ENCODE measurements at regions not wholly inside any gene's neighbourhood (a gene's known extent, or its start where the extent isn't known, plus 50 kb on each side); places are given as distances from the start of the nearest gene placed in this dataset.

DNA sequence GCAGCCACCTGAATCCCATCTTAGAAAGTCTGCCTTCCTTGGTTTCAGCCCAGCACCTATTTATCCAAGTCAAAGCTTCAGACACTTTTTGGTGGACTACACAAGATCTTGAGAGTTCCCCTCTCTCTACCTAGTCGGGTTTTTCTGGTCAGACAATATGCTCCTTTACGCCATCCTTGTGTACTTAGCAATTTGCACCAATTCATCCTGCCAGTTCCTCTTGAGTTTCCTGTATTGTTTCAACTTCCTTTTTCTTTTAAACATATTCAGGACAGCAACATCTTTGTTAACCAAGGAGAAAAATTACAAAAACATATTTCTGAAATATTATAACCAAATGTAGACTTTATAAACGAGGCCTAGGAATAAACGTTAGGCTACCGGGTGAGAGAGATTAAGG, 368.2 kb upstream of the CADM1 start:
- intact Hi-C loops (cut with DNase I) = no loop called here

DNA sequence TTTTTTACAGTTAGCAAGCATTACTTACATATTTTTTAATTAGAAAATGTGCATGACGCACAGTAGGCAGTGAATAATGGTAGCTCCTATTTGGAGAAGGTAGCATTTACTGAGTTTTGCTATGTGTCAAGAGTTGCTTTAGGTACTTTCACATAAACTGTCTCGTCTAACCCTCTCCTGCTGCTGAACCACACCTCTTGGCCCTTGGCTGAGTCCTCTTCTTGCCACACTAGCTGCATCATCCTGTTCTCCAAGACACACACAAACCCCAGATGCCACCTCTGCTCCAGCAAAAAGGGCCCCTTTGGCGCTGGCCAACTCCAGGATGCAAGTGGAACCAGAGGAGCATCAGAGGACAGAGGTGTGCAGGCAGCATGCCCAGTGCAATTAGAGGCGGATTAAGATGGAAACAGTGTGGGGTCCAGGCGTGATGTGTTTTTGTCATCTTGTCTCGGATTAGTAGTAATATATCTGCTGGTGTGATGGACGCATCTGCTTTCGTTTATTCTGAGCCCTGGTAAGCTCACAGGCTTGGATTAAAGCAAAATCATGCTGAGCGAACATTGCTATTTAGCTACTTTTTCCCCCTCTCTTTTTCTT, 367.0 kb upstream of the CADM1 start:
- H3K9ac ChIP-seq (ENCODE audit: low read length in 3 of 3) = no peak overlapping the region
- DNase-seq (no peak), FAIRE-seq (no peak)
- intact Hi-C loops (cut with DNase I) = no loop called here
- H3K27me3 ChIP-seq (ENCODE audit: control insufficient read depth, insufficient read depth, low read length) = no peaks in the 10 kb centered on the region
- no peaks in the 10 kb centered on the region for H3K4me1 ChIP-seq (ENCODE audit: control insufficient read depth in 2 of 3, insufficient read depth in 2 of 3, low read depth in 1 of 3, low read length in 3 of 3)
- no peaks in the 10 kb centered on the region for H3K9me3 ChIP-seq (ENCODE audit: control insufficient read depth in 2 of 3, insufficient read depth in 1 of 3, low read length in 3 of 3)
- H3K36me3 ChIP-seq (ENCODE audit: control insufficient read depth in 2 of 3, insufficient read depth in 3 of 3, low read length in 3 of 3) = no peaks in the 10 kb centered on the region
- TF ChIP-seq, protein P1, sequence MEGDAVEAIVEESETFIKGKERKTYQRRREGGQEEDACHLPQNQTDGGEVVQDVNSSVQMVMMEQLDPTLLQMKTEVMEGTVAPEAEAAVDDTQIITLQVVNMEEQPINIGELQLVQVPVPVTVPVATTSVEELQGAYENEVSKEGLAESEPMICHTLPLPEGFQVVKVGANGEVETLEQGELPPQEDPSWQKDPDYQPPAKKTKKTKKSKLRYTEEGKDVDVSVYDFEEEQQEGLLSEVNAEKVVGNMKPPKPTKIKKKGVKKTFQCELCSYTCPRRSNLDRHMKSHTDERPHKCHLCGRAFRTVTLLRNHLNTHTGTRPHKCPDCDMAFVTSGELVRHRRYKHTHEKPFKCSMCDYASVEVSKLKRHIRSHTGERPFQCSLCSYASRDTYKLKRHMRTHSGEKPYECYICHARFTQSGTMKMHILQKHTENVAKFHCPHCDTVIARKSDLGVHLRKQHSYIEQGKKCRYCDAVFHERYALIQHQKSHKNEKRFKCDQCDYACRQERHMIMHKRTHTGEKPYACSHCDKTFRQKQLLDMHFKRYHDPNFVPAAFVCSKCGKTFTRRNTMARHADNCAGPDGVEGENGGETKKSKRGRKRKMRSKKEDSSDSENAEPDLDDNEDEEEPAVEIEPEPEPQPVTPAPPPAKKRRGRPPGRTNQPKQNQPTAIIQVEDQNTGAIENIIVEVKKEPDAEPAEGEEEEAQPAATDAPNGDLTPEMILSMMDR (IDR thresholded peaks at IDR 0.05; ENCODE audit: borderline replicate concordance, extremely low read depth, insufficient read depth) = no peak
- H3K27ac ChIP-seq (ENCODE audit: low read depth in 2 of 2, low read length in 2 of 2) = no peak overlapping the region
- no peak overlapping the region for H3K4me3 ChIP-seq (ENCODE audit: low read length in 3 of 3)

More for the DNA sequence above, 368.2 kb upstream of the CADM1 start:
- H3K27me3 ChIP-seq (ENCODE audit: control insufficient read depth, insufficient read depth, low read length) = no peaks in the 10 kb centered on the region
- no peak overlapping the region for H3K27ac ChIP-seq (ENCODE audit: low read depth in 2 of 2, low read length in 2 of 2)
- H3K36me3 ChIP-seq (ENCODE audit: control insufficient read depth in 2 of 3, insufficient read depth in 3 of 3, low read length in 3 of 3) = no peaks in the 10 kb centered on the region
- H3K4me1 ChIP-seq (ENCODE audit: control insufficient read depth in 2 of 3, insufficient read depth in 2 of 3, low read depth in 1 of 3, low read length in 3 of 3) = no peaks in the 10 kb centered on the region
- no peak for FAIRE-seq
- H3K9ac ChIP-seq (ENCODE audit: low read length in 3 of 3) = no peak overlapping the region
- no peak overlapping the region for H3K4me3 ChIP-seq (ENCODE audit: low read length in 3 of 3)
- no peaks in the 10 kb centered on the region for H3K9me3 ChIP-seq (ENCODE audit: control insufficient read depth in 2 of 3, insufficient read depth in 1 of 3, low read length in 3 of 3)
- DNase-seq = no peak
- TF ChIP-seq, protein P1 (IDR thresholded peaks at IDR 0.05; ENCODE audit: borderline replicate concordance, extremely low read depth, insufficient read depth) = no peak

DNA sequence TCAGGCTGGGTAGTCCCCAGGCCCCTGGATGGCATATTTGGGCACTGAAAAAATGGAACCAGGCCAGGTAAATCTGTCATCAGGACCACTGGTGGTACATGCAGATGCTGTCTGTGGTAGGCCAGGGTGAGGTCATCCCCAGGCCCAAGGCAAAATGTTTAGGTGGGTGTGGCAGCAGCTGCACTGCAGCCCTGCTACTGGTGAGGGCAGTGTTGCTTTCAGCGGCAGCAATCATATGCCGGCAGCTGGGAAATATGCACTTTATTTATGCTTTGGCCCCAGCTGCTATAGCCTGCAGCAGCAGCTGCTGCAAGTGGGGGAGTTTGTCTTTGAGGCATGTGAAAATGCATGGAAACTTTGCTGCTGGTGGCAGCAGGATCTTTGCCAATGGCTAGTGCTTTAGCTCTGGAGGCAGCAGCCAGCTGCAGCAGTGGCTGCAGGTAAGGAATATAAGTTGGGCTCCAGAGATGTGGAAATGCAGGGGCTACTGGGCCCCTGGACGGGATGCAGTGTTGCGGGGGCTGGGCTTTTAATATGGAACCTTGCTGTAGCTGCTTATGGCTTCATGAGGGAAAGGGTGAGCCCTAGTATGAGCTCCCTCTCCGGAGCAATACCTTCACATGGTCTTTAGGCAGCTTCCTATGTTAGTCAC, 365.7 kb upstream of the CADM1 start:
- Histone ChIP-seq H3K4me1 (ENCODE audit: control insufficient read depth in 2 of 3, insufficient read depth in 2 of 3, low read depth in 1 of 3, low read length in 3 of 3) (no peaks in the 10 kb centered on the region), H3K9me3 (ENCODE audit: control insufficient read depth in 2 of 3, insufficient read depth in 1 of 3, low read length in 3 of 3) (no peaks in the 10 kb centered on the region), H3K9ac (ENCODE audit: low read length in 3 of 3) (no peak overlapping the region), H3K4me3 (ENCODE audit: low read length in 3 of 3) (no peak overlapping the region), H3K36me3 (ENCODE audit: control insufficient read depth in 2 of 3, insufficient read depth in 3 of 3, low read length in 3 of 3) (no peaks in the 10 kb centered on the region), H3K27ac (ENCODE audit: low read depth in 2 of 2, low read length in 2 of 2) (no peak overlapping the region), H3K27me3 (ENCODE audit: control insufficient read depth, insufficient read depth, low read length) (no peaks in the 10 kb centered on the region)
- no peak for FAIRE-seq
- peak in 4 of 5 donors; percentile 55 to 78 (median 70) for DNase-seq
- TF ChIP-seq, protein P1 (IDR thresholded peaks at IDR 0.05; ENCODE audit: borderline replicate concordance, extremely low read depth, insufficient read depth) = peak; percentile 34
- intact Hi-C loops (cut with DNase I) = no loop called here
